H1 (cell line): ENCODE measurements at regions not wholly inside any gene's neighbourhood (a gene's known extent, or its start where the extent isn't known, plus 50 kb on each side); places are given as distances from the start of the nearest gene placed in this dataset.

ENCODE experiments used
- CTCF ChIA-PET: fragments of 300-600 bp; sonication (Branson Sonifier 250); formaldehyde crosslinking; loops from one replicate; lab custom pipeline; 2021; ENCODE audit not compliant: partially characterized antibody; lab: Charles Lee
- POLR2A ChIA-PET: fragments of 300-600 bp; sonication (Branson Sonifier 250); formaldehyde crosslinking; loops from one replicate; lab custom pipeline; 2021; ENCODE audit warnings: inconsistent platforms; ENCODE audit not compliant: partially characterized antibody; lab: Charles Lee
- DNase-seq, 2 experiments: peaks; one replicate each; pipeline versions ENCODE4 v3.0.0 to v3.0.0-alpha.2; 2010 to 2022; ENCODE audit warnings: low spot score in 2 of 2, low read depth in 1 of 2, mixed read lengths in 1 of 2
- FAIRE-seq: peaks from 2 replicates; lab custom pipeline; 2011; peaks lifted over from hg19 to GRCh38; lab: Jason Lieb, UNC
- H2AFZ ChIP-seq: 2 replicates; pipeline ENCODE4 v1.8.1; 2012; ENCODE audit warnings: low read length, inconsistent platforms
- H2AK5ac ChIP-seq: 2 replicates; pipeline ENCODE4 v1.6.1; 2013; ENCODE audit warnings: low read depth, low read length
- H2BK120ac ChIP-seq: replicated peaks from 2 replicates; pipeline ENCODE3; 2013; ENCODE audit warnings: low read depth, low read length, inconsistent platforms
- H2BK12ac ChIP-seq: 2 replicates; pipeline ENCODE4 v1.6.1; 2013; ENCODE audit warnings: low read depth, low read length
- H2BK15ac ChIP-seq: 2 replicates; pipeline ENCODE4 v1.6.1; 2013; ENCODE audit warnings: low read length
- H2BK20ac ChIP-seq: 2 replicates; pipeline ENCODE4 v1.6.1; 2013; ENCODE audit warnings: low read length
- H2BK5ac ChIP-seq: 2 replicates; pipeline ENCODE4 v1.6.1; 2013; ENCODE audit warnings: low read depth, low read length
- H3K14ac ChIP-seq: 2 replicates; pipeline ENCODE4 v1.6.1; 2013; ENCODE audit warnings: inconsistent platforms; ENCODE audit not compliant: insufficient read length
- H3K18ac ChIP-seq: 2 replicates; pipeline ENCODE4 v1.6.1; 2013; ENCODE audit warnings: low read length; ENCODE audit errors: extremely low read depth
- H3K23ac ChIP-seq: 2 replicates; pipeline ENCODE4 v1.6.1; 2013; ENCODE audit warnings: inconsistent platforms; ENCODE audit not compliant: insufficient read length
- H3K23me2 ChIP-seq: 2 replicates; pipeline ENCODE4 v1.6.1; 2013; ENCODE audit warnings: low read depth, low read length
- H3K27ac ChIP-seq: 2 replicates; pipeline ENCODE4 v1.6.1; 2011; ENCODE audit warnings: low read depth, low read length, inconsistent platforms
- H3K27me3 ChIP-seq, 4 experiments: replicated peaks in 1 of 4; 1 replicate in 1 of 4; 2 replicates in 3 of 4; pipeline versions ENCODE4 v1.6.1 to v1.8.1; 2011 to 2013; ENCODE audit warnings: low read length in 3 of 4, mild to moderate bottlenecking in 3 of 4, inconsistent platforms in 2 of 4, mixed read lengths in 2 of 4, moderate library complexity in 1 of 4; ENCODE audit not compliant: control insufficient read depth in 3 of 4, insufficient read depth in 3 of 4; ENCODE audit errors: extremely low read depth in 1 of 4
- H3K36me3 ChIP-seq, 4 experiments: 2 replicates each; pipeline versions ENCODE4 v1.6.1 to v1.8.1; 2011 to 2013; ENCODE audit warnings: mild to moderate bottlenecking in 4 of 4, low read length in 3 of 4, moderate library complexity in 2 of 4, control low read depth in 1 of 4, inconsistent platforms in 1 of 4; ENCODE audit not compliant: insufficient read depth in 4 of 4, control insufficient read depth in 2 of 4
- H3K4ac ChIP-seq: replicated peaks from 2 replicates; pipeline ENCODE3; 2013; ENCODE audit warnings: low read length, low read depth, mixed read lengths, inconsistent platforms; ENCODE audit not compliant: insufficient read length
- H3K4me1 ChIP-seq, 4 experiments: replicated peaks in 1 of 4; 1 replicate in 1 of 4; 2 replicates in 3 of 4; pipeline versions ENCODE4 v1.6.1 to v1.8.1; 2011 to 2013; ENCODE audit warnings: low read length in 3 of 4, inconsistent platforms in 2 of 4, mixed read lengths in 1 of 4; ENCODE audit not compliant: insufficient read depth in 4 of 4, control insufficient read depth in 3 of 4
- H3K4me2 ChIP-seq, 2 experiments: 2 replicates each; pipeline versions ENCODE4 v1.6.1 to v1.8.1; 2011 to 2013; ENCODE audit warnings: low read depth in 2 of 2, low read length in 2 of 2, control low read depth in 1 of 2, inconsistent platforms in 1 of 2, mild to moderate bottlenecking in 1 of 2; ENCODE audit not compliant: insufficient read depth in 1 of 2
- H3K4me3 ChIP-seq, 4 experiments: fragments of 200-600, 300-600 bp in 1 of 4; sonication (generic), shearing (Covaris generic), sonication (Bioruptor Twin) in 1 of 4; 2 replicates each; pipeline versions ENCODE4 v1.5.1 to v1.8.1; 2011 to 2016; ENCODE audit warnings: low read length in 4 of 4, low read depth in 3 of 4, control low read depth in 2 of 4, inconsistent platforms in 2 of 4, mild to moderate bottlenecking in 2 of 4, mixed read lengths in 1 of 4, moderate library complexity in 1 of 4; ENCODE audit not compliant: insufficient read depth in 2 of 4; ENCODE audit errors: extremely low read depth in 1 of 4
- H3K56ac ChIP-seq: replicated peaks from 2 replicates; pipeline ENCODE3; 2013; ENCODE audit warnings: low read depth, mild to moderate bottlenecking, mixed read lengths, low read length, inconsistent platforms; ENCODE audit not compliant: insufficient read length
- H3K79me1 ChIP-seq: 2 replicates; pipeline ENCODE4 v1.6.1; 2013; ENCODE audit warnings: low read depth, low read length, control low read depth
- H3K79me2 ChIP-seq, 2 experiments: 2 replicates each; pipeline versions ENCODE4 v1.6.1 to v1.8.1; 2012 to 2013; ENCODE audit warnings: low read length in 2 of 2, mild to moderate bottlenecking in 2 of 2, inconsistent platforms in 1 of 2; ENCODE audit not compliant: insufficient read depth in 2 of 2, control insufficient read depth in 1 of 2
- H3K9ac ChIP-seq, 4 experiments: replicated peaks in 1 of 4; 1 replicate in 1 of 4; 2 replicates in 3 of 4; pipeline versions ENCODE4 v1.6.1 to v1.8.1; 2011 to 2013; ENCODE audit warnings: low read depth in 3 of 4, low read length in 3 of 4, control low read depth in 2 of 4, mild to moderate bottlenecking in 2 of 4, moderate library complexity in 2 of 4, inconsistent platforms in 1 of 4; ENCODE audit errors: extremely low read depth in 1 of 4
- H3K9me3 ChIP-seq, 2 experiments: 2 replicates each; pipeline versions ENCODE4 v1.6.1 to v1.8.1; 2012 to 2013; ENCODE audit warnings: mild to moderate bottlenecking in 2 of 2, moderate library complexity in 2 of 2, control low read depth in 1 of 2, inconsistent platforms in 1 of 2, low read depth in 1 of 2, low read length in 1 of 2, mixed read lengths in 1 of 2; ENCODE audit not compliant: insufficient read depth in 2 of 2
- H4K20me1 ChIP-seq, 2 experiments: replicated peaks in 1 of 2; 2 replicates each; pipeline versions ENCODE3 to v1.8.1; 2011 to 2013; ENCODE audit warnings: inconsistent platforms in 2 of 2, low read length in 2 of 2, mild to moderate bottlenecking in 1 of 2; ENCODE audit not compliant: insufficient read depth in 2 of 2, control insufficient read depth in 1 of 2
- H4K5ac ChIP-seq: 2 replicates; pipeline ENCODE4 v1.6.1; 2013; ENCODE audit warnings: low read length, low read depth, mixed read lengths, inconsistent platforms; ENCODE audit not compliant: insufficient read length
- H4K8ac ChIP-seq: 2 replicates; pipeline ENCODE4 v1.8.0; 2013; ENCODE audit warnings: mild to moderate bottlenecking, moderate library complexity, low read length, inconsistent platforms; ENCODE audit not compliant: insufficient read depth; ENCODE audit errors: extremely low read depth
- H4K91ac ChIP-seq: replicated peaks from 2 replicates; pipeline ENCODE3; 2013; ENCODE audit warnings: low read length, mixed read lengths, inconsistent platforms; ENCODE audit not compliant: insufficient read length
- BRCA1 ChIP-seq: IDR thresholded peaks from 2 replicates; pipeline ENCODE4 v1.6.1; 2012; ENCODE audit warnings: low read depth, low read length, improper control_type of control experiment
- CBX5 ChIP-seq: fragments of 300-800, 300-1000 bp; sonication (generic); IDR thresholded peaks from 2 replicates; pipeline ENCODE4 v1.7.1; 2016; ENCODE audit warnings: antibody characterized with exemption, low read length, low read depth
- CTBP2 ChIP-seq: IDR thresholded peaks from 2 replicates; pipeline ENCODE4 v1.7.0; 2011; ENCODE audit warnings: borderline replicate concordance, mild to moderate bottlenecking, moderate library complexity, mixed read lengths, low read length; ENCODE audit not compliant: insufficient read depth, insufficient read length
- EZH2 ChIP-seq: fragments of 200-600 bp; sonication (generic); IDR thresholded peaks from 2 replicates; pipeline ENCODE4 v1.7.1; 2012; ENCODE audit warnings: low read depth, mild to moderate bottlenecking, moderate library complexity, low read length, inconsistent platforms; ENCODE audit not compliant: severe bottlenecking
- HDAC2 ChIP-seq, 2 experiments: fragments of 300-600 bp in 1 of 2; sonication (generic) in 1 of 2; IDR thresholded peaks; 2 replicates each; pipeline ENCODE4 v1.6.1; 2011 to 2012; ENCODE audit warnings: low read depth in 2 of 2, low read length in 2 of 2, mild to moderate bottlenecking in 2 of 2, moderate library complexity in 2 of 2, borderline replicate concordance in 1 of 2, inconsistent platforms in 1 of 2
- HDAC6 ChIP-seq: IDR thresholded peaks from one replicate; pipeline ENCODE4 v1.7.1; 2012; ENCODE audit warnings: low read depth, mild to moderate bottlenecking, inconsistent platforms, low read length, moderate library complexity
- KDM4A ChIP-seq: IDR thresholded peaks from one replicate; pipeline ENCODE4 v1.7.1; 2012; ENCODE audit warnings: low read depth, mild to moderate bottlenecking, moderate library complexity, low read length, inconsistent platforms; ENCODE audit not compliant: severe bottlenecking
- KDM5A ChIP-seq: fragments of 200-600 bp; IDR thresholded peaks from 2 replicates; pipeline ENCODE4 v1.7.1; 2012; ENCODE audit warnings: mild to moderate bottlenecking, low read length, inconsistent platforms, mixed read lengths
- POLR2AphosphoS5 ChIP-seq: IDR thresholded peaks from 2 replicates; pipeline ENCODE4 v1.6.1; 2011; ENCODE audit warnings: low read depth, low read length
- RBBP5 ChIP-seq: IDR thresholded peaks from 2 replicates; pipeline ENCODE4 v1.7.1; 2012; ENCODE audit warnings: low read depth, mild to moderate bottlenecking, inconsistent platforms, low read length, moderate library complexity, borderline replicate concordance
- TAF1 ChIP-seq: IDR thresholded peaks from 2 replicates; pipeline ENCODE4 v1.6.1; 2011; ENCODE audit warnings: mild to moderate bottlenecking, low read depth, low read length
- YY1 ChIP-seq: IDR thresholded peaks from 2 replicates; pipeline ENCODE4 v1.6.1; 2011; ENCODE audit warnings: low read depth, mild to moderate bottlenecking, low read length
- WGBS, 2 experiments: shearing (Covaris generic) in 1 of 2; methylation state at CpG; one replicate each; pipeline versions ENCODE4 v1.1.6 to v1.1.7; 2013 to 2015; ENCODE audit warnings: low lambda C conversion rate in 2 of 2, mixed read lengths in 2 of 2, inconsistent platforms in 1 of 2, low coverage in 1 of 2, missing lambda C conversion rate in 1 of 2; ENCODE audit not compliant: insufficient replicate concordance in 2 of 2, insufficient coverage in 1 of 2, insufficient read length in 1 of 2; ENCODE audit errors: extremely low coverage in 1 of 2, missing lambda C conversion rate in 1 of 2; 5-methylcytosine and 5-hydroxymethylcytosine counted together

DNA sequence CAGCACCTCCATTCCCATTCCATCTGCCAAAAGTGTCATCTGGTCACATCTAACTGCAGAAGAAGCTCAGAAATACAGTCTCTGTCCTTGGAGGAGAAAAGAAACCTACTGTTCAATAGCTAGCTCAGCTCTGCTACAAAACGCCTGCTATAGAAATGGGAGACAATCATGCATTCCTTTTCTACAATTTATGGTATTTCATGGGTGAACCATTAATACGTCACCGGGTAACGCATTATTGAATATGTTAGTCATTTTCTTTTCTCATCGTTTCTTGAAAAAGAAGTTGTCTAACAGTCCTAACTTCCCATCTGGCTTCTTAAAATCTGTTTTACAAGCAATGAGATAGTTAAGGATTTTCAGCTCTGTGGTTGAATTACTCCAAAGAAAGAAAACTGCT is 496.7 kb upstream of the RBFOX1 start:
- Histone ChIP-seq H4K91ac (no peak overlapping the region), H3K9ac (no peak overlapping the region), H3K4me1 (no peaks in the 10 kb centered on the region), H2BK120ac (no peak overlapping the region), H3K79me1 (no peaks in the 10 kb centered on the region), H2BK12ac (no peak overlapping the region), H3K27ac (no peak overlapping the region), H2AK5ac (no peak overlapping the region), H3K4me2 (no peak overlapping the region), H3K9me3 (no peaks in the 10 kb centered on the region), H3K56ac (no peak overlapping the region), H3K36me3 (no peaks in the 10 kb centered on the region)
- POLR2A ChIA-PET = interaction anchor here (1.2 kb wide), 1 partner anchor 20 kb away, joined by 3 read pairs; no protein-coding TSS in a partner anchor
- 94% methylated on average over 5 of the region's 5 CpGs; no CpG with 5 or more reads in 1 of the 2 experiments for WGBS, 2 experiments
- no peak for DNase-seq
- no peak for TF ChIP-seq BRCA1
- no peak for TF ChIP-seq CBX5
- TF ChIP-seq KDM5A = no peak
- no peak for TF ChIP-seq POLR2AphosphoS5
- no peak for TF ChIP-seq YY1
- no peak for TF ChIP-seq KDM4A
- no peak for TF ChIP-seq EZH2
- no peak for TF ChIP-seq CTBP2
- TF ChIP-seq RBBP5 = no peak
- no peak for TF ChIP-seq HDAC2 (IDR thresholded peaks at IDR 0.05; ENCODE audit: borderline replicate concordance in 1 of 2, low read depth in 2 of 2, low read length in 2 of 2)
- TF ChIP-seq TAF1 = no peak
- TF ChIP-seq HDAC6 = no peak
- TF ChIP-seq, all 59 proteins: peak for 0
- Histone ChIP-seq H4K5ac (no peak overlapping the region), H3K27me3 (no peaks in the 10 kb centered on the region), H3K79me2 (no peaks in the 10 kb centered on the region), H4K20me1 (no peaks in the 10 kb centered on the region), H2BK15ac (no peak overlapping the region), H4K8ac (no peak overlapping the region), H3K4me3 (no peak overlapping the region), H3K4ac (no peak overlapping the region), H2BK5ac (no peak overlapping the region), H2AFZ (no peak overlapping the region), H3K23me2 (no peaks in the 10 kb centered on the region), H2BK20ac (no peak overlapping the region), H3K14ac (no peak overlapping the region), H3K23ac (no peak overlapping the region), H3K18ac (no peak overlapping the region)
- FAIRE-seq = no peak
- CTCF ChIA-PET = interaction anchor here (1.0 to 1.5 kb wide), 3 partner anchors 22 to 48 kb away, joined by 3 read pairs; no protein-coding TSS in a partner anchor
